Neural progenitor cell (in vitro differentiated cells): ENCODE measurements at regions not wholly inside any gene's neighbourhood (a gene's known extent, or its start where the extent isn't known, plus 50 kb on each side); places are given as distances from the start of the nearest gene placed in this dataset.

ENCODE experiments used
- CTCF ChIP-seq: fragments of 200-600 bp; sonication (generic); IDR thresholded peaks from 2 replicates; pipeline ENCODE4 v1.5.1; 2017; ENCODE audit warnings: antibody characterized with exemption, mild to moderate bottlenecking
- EZH2phosphoT487 ChIP-seq: fragments of 200-600 bp; sonication (generic); IDR thresholded peaks from 2 replicates; pipeline ENCODE4 v1.6.1; 2017; ENCODE audit warnings: antibody characterized with exemption

DNA sequence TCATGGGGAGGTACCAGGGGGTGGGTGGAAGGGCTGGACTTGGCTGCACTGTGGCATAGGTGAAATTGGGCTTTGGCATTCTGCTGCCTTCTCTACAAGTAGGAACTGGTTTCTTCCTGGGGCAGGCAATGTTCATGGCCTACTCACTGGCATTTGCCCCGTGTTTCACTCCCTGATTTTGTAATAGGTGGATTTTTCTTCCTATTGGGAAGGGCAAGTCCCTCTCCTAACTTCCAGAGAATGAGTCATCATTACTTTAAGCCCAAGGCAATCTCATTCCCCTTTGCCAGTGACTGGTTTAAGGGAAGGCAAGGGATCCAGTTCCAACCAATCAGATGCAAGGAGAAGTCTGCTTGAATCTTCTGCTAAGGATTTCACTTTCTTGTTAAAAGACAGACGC lies 67.9 kb upstream of the ANKRD55 start:
- TF ChIP-seq CTCF (no peak), EZH2phosphoT487 (no peak)
